HG03064 (cell line): ENCODE measurements at regions not wholly inside any gene's neighbourhood (a gene's known extent, or its start where the extent isn't known, plus 50 kb on each side); places are given as distances from the start of the nearest gene placed in this dataset.
"Not testable (repeated sequence)": the region's sequence is repeated elsewhere in the genome, so short reads cannot be mapped to it uniquely, and the experiment has no call there.

ENCODE experiments used
- ATAC-seq: cut with Tn5 transposase; IDR thresholded peaks from one replicate; pipeline ENCODE4 v1.9.1; 2021; ENCODE audit warnings: low read depth; ENCODE audit not compliant: unreplicated experiment

GRCh38 chr3:6769532-6770396, 91.2 kb upstream of the GRM7 start:
- not testable (repeated sequence) for ATAC-seq

- no peak for ATAC-seq
These were observed 90.6 kb upstream of the GRM7 start for GRCh38 chr3:6770397-6770690.

- no peak for ATAC-seq
These were observed 89.7 kb upstream of the GRM7 start for GRCh38 chr3:6771171-6771570.

- no peak for ATAC-seq
These were observed 81.8 kb upstream of the GRM7 start for GRCh38 chr3:6779140-6779539.

- ATAC-seq = no peak
These were observed 79.8 kb upstream of the GRM7 start for GRCh38 chr3:6781092-6781491.

- ATAC-seq = no peak
These were observed 75.2 kb upstream of the GRM7 start for GRCh38 chr3:6785726-6786125.

- ATAC-seq = no peak
These were observed 69.8 kb upstream of the GRM7 start for GRCh38 chr3:6791161-6791560.

GRCh38 chr3:6799264-6799915, 61.5 kb upstream of the GRM7 start:
- peak; percentile 81 for ATAC-seq

- ATAC-seq = no peak
These were observed 57.3 kb upstream of the GRM7 start for GRCh38 chr3:6803619-6804018.

GRCh38 chr3:6805236-6805635, 55.7 kb upstream of the GRM7 start:
- ATAC-seq = no peak

GRCh38 chr3:6806991-6807390, 53.9 kb upstream of the GRM7 start:
- ATAC-seq = no peak

GRCh38 chr3:6807967-6808588, 52.8 kb upstream of the GRM7 start:
- no peak for ATAC-seq

- no peak for ATAC-seq
These were observed 51.6 kb upstream of the GRM7 start for GRCh38 chr3:6809349-6809748.
